Kidney epithelial cell (primary cell): ENCODE measurements at regions not wholly inside any gene's neighbourhood (a gene's known extent, or its start where the extent isn't known, plus 50 kb on each side); places are given as distances from the start of the nearest gene placed in this dataset.
"Not testable (repeated sequence)": the region's sequence is repeated elsewhere in the genome, so short reads cannot be mapped to it uniquely, and the experiment has no call there.

Source experiments
- DNase-seq: peaks from one replicate; pipeline ENCODE4 v3.0.0-alpha.2; 2010; ENCODE audit warnings: low read depth
- H3K27me3 ChIP-seq: 2 replicates; pipeline ENCODE4 v1.6.0; 2011; ENCODE audit warnings: low read length; ENCODE audit not compliant: control insufficient read depth, insufficient read depth
- H3K36me3 ChIP-seq: 2 replicates; pipeline ENCODE4 v1.5.1; 2011; ENCODE audit warnings: low read length; ENCODE audit not compliant: control insufficient read depth, insufficient read depth
- H3K4me3 ChIP-seq: 2 replicates; pipeline ENCODE4 v1.5.1; 2011; ENCODE audit warnings: low read depth, mild to moderate bottlenecking, control low read depth, low read length

- not testable (repeated sequence) for H3K36me3 ChIP-seq, H3K4me3 ChIP-seq, H3K27me3 ChIP-seq, DNase-seq
Observed at GRCh38 chr15:31696509-31696908, 333.8 kb upstream of the CHRNA7 start.

DNA sequence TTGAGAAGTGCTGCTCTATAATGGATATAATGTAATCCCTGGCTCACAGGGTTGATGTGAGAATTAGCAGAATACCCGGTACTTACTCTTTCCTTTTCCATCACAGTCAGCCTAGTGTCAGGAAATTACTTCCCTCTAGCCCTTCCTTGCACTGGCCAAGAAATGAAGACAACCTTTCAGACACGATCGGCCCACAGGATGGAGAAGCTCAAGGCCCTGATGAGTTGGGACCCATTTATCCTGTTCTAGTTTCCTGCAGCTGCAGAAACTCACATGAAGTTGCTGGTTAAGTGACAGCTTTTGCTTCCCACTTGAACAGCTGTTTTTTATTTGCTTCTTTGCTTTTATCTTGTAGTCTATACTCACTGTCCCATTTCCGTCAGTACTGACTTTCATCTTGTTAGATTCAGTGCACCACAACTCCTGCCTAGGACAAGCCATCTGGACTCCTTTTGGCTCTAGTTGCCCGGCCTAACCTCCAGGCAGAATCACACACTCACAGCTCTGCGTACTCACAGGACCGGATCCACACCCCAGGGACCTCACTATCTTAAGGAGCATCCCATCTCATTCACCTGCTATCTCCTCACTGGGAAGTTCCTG, 325.1 kb upstream of the CHRNA7 start:
- H3K27me3 ChIP-seq, H3K36me3 ChIP-seq, DNase-seq, H3K4me3 ChIP-seq: not testable (repeated sequence)

- DNase-seq, H3K36me3 ChIP-seq, H3K27me3 ChIP-seq, H3K4me3 ChIP-seq: not testable (repeated sequence)
Observed at GRCh38 chr15:31707944-31708702, 322.2 kb upstream of the CHRNA7 start.

DNA sequence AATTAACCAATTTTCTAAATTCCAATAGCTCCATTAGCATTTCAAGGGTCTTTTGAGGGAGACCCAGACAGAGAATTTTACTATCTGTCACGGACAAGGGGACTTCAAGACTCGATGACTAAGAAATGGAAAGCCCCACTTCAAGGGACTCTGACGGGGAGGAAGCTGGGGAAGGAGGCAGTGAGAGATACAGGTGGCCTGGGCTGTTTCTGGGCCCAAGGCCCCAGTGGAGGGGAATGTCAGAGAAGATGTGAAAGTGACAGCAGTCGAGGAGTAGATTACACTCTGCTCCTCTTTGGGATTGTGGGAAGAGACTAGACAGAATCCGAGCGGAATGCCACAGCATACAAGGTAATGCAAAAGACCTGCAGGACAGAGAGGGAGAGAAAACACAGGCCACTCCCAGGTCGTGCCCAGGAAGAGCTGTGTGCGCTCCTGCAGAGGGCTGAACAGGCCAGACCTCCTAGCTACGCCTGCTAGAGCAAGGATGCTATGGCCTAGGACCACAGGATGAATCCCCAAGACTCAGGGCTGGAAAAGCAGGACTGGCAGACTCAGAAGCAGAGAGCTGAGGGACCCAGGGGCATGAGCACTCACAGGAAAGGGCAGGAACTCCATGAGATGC, 321.5 kb upstream of the CHRNA7 start:
- not testable (repeated sequence) for H3K4me3 ChIP-seq, H3K27me3 ChIP-seq, DNase-seq, H3K36me3 ChIP-seq

DNA sequence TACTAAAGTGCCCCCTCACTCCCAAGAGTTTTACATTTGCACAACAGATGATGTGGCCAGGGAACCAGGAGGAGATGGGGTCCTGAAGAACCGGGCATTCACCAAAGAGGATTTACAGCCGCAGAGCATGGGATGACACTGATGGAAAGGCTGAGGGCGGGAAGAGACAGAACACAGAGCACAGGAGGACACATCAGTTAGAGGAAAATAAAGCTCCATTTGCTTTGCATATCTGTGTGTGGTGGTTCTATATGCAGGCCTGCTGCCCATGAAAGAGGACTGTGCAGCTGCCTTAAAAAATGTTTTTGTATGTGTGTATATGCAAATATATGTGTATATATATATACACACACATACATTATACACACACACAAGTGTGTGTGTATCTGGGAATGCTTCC, 320.8 kb upstream of the CHRNA7 start:
- H3K27me3 ChIP-seq, DNase-seq, H3K36me3 ChIP-seq, H3K4me3 ChIP-seq: not testable (repeated sequence)

GRCh38 chr15:31710806-31711205, 319.5 kb upstream of the CHRNA7 start:
- not testable (repeated sequence) for H3K4me3 ChIP-seq, H3K27me3 ChIP-seq, DNase-seq, H3K36me3 ChIP-seq

DNA sequence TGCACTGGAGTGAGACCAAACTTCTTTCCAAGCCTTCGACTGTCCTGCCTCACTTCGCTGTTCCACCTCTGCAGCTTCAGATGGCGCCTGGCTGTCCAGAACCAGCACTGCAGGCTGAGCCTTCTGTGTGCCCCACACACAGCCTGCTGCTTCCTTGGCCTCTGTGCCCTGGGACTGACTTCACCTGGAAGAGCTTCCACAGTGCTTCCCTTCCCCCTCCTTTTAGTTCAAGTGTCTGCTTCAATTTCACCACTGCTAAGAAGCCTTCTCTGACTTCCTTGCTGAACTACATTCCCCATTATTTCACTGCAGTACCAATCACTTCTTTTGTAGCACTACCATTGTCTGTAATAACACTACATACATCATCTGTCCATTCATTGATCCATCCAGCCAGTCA, 315.1 kb upstream of the CHRNA7 start:
- not testable (repeated sequence) for H3K27me3 ChIP-seq, DNase-seq, H3K36me3 ChIP-seq, H3K4me3 ChIP-seq

DNA sequence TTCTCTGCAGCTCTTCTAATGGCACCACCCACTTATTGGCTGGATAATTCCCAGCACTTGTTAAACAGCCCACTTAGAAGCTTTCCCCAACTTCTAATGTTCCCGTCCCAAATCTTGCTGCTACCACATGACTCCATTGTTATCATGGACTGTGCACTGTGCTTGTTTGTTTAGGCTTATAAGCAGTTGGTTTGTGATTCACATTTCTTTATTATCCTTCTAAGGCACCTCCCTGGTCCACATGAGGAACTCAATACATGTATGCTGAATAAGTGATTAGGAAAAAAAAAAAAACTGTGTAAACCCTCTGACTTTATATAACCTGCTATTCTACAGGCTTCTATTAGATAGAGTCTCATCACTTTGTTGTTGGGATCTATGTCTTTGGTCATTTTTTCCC, 311.7 kb upstream of the CHRNA7 start:
- not testable (repeated sequence) for DNase-seq, H3K27me3 ChIP-seq, H3K4me3 ChIP-seq, H3K36me3 ChIP-seq

- not testable (repeated sequence) for DNase-seq, H3K27me3 ChIP-seq, H3K4me3 ChIP-seq, H3K36me3 ChIP-seq
Observed at GRCh38 chr15:31719396-31720022, 310.8 kb upstream of the CHRNA7 start.

DNA sequence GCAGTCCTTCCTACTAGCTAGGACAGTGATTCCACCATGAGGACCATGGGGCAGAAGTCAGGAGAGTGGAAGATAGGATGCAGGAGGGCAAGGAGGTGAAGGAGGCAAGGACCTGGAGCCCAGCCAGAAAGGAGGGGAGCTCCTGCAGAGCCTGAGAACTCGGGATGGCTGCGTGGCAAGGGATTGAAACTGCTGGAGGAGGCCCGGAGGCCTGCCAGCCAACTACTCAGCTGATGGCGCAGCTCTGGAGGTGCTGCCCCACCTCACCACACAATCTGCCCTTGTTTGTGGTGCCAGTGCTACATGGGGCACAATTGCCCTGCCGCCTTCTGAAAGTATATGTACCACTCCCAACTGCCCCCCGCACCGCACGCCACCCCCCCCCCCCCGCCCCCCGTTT, 307.3 kb upstream of the CHRNA7 start:
- H3K36me3 ChIP-seq, H3K4me3 ChIP-seq, H3K27me3 ChIP-seq, DNase-seq: not testable (repeated sequence)

DNA sequence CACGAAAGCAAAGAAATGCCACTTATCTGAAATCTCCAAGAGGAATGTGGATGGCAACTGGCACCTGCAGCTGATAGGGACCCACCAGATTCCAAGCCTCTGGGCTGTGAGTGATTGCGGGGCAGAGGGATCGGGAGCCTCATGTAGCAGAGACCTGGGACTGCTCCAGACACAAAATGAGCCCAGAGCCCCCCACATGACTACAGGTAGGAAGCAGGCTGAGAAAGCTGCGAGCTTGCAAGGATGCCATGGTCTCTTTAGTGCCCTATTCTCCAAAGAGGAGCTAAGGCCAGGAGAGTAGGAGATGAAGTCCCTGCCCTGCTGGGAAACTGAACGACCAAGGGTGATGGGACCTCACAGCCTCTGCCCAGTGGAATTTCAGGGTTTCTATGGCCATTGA, 305.4 kb upstream of the CHRNA7 start:
- DNase-seq, H3K27me3 ChIP-seq, H3K4me3 ChIP-seq, H3K36me3 ChIP-seq: not testable (repeated sequence)

DNA sequence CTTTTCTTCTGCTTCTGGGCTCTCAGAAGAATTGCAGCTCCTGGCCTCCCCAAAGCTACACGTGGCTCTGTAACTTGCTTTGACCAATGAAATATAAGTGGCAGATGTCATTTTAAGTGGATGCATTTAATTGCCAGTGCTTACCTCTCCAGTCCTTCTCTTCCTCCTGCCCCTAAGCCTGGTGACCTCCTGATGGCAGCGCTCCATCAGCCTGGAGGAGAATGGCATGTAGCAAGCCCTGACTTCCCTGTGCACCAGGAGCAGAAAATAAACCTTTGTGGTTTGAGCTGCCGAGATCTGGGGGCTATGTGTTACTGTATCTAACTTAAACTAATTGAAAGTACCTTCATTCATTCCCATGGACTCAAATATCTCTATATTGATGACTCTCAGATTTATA, 304.7 kb upstream of the CHRNA7 start:
- H3K36me3 ChIP-seq, H3K4me3 ChIP-seq, H3K27me3 ChIP-seq, DNase-seq: not testable (repeated sequence)
